ENCODE measurements at regions not wholly inside any gene's neighbourhood (a gene's known extent, or its start where the extent isn't known, plus 50 kb on each side); places are given as distances from the start of the nearest gene placed in this dataset.

DNA sequence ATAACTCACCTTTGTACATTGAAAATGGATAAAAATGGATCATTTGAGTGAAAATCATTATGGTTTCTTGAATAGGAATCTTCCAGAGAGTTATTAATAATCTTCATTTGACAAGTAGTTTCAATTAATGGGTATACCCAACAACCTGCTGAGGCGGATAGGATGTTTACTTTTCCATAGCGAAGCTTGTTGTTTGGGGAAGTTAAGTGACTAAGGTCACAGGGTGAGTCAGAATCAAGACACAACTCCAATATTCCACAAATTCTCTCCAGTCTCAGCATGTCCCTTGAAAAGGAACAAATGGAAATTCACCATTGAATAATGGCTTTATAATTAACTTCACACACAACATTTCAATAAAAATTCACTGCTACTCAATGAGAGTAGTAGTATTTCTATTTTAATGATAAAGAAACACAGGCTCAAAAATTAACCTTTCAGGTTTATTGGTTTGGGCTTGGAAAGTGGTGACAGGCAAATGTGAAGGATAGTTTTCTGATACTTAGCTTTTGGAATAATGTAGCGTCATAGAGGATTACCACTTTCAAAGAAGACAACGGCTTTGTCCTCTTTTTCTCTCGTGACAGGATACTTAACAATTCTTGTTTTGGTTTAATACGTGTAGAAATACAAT lies 211.3 kb downstream of the GPD2 start:
- H3K4me1 ChIP-seq (ENCODE audit: control insufficient read depth, insufficient read depth, low read length, poor library complexity, severe bottlenecking): no peaks in the 10 kb centered on the region
- H3K4me3 ChIP-seq (ENCODE audit: extremely low read depth, insufficient read depth, low read length, poor library complexity, severe bottlenecking): no peak overlapping the region
- H3K36me3 ChIP-seq (ENCODE audit: control insufficient read depth, insufficient read depth, low read length): no peaks in the 10 kb centered on the region
- H3K9me3 ChIP-seq (ENCODE audit: control insufficient read depth, low read length): no peaks in the 10 kb centered on the region
- 75 to 93% methylated on average over 1 to 4 of the region's 6 CpGs for WGBS, 2 experiments (ENCODE audit: insufficient coverage in 2 of 2)
- no peak overlapping the region for H3K27ac ChIP-seq (ENCODE audit: low read depth, low read length, severe bottlenecking)

DNA sequence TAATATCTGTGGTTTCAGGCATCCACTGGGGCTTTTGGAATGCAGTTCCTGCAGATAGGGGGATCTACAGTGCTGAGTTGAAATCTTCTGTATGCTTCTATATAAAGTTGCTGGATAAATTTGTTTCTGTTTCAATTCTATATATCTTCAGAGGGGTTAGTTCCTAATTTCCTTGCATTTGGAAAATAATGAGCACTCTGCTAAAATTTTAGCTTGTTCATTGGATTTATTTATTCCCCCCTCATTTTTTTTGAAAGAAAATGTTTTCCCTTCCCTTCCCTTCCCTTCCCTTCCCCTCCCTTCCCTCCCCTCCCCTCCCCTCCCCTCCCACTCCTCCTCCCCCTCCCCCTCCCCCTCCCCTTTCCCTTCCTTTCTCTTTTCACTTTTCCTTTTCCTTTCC lies 212.3 kb downstream of the GPD2 start:
- no peaks in the 10 kb centered on the region for H3K9me3 ChIP-seq (ENCODE audit: control insufficient read depth, low read length)
- no peak overlapping the region for H3K27ac ChIP-seq (ENCODE audit: low read depth, low read length, severe bottlenecking)
- no peaks in the 10 kb centered on the region for H3K4me1 ChIP-seq (ENCODE audit: control insufficient read depth, insufficient read depth, low read length, poor library complexity, severe bottlenecking)
- H3K4me3 ChIP-seq (ENCODE audit: extremely low read depth, insufficient read depth, low read length, poor library complexity, severe bottlenecking): no peak overlapping the region
- H3K36me3 ChIP-seq (ENCODE audit: control insufficient read depth, insufficient read depth, low read length): no peaks in the 10 kb centered on the region

GRCh38 chr2:156649596-156649995 lies 213.4 kb downstream of the GPD2 start:
- no peaks in the 10 kb centered on the region for H3K36me3 ChIP-seq (ENCODE audit: control insufficient read depth, insufficient read depth, low read length)
- no peaks in the 10 kb centered on the region for H3K4me1 ChIP-seq (ENCODE audit: control insufficient read depth, insufficient read depth, low read length, poor library complexity, severe bottlenecking)
- H3K4me3 ChIP-seq (ENCODE audit: extremely low read depth, insufficient read depth, low read length, poor library complexity, severe bottlenecking): no peak overlapping the region
- no peak overlapping the region for H3K27ac ChIP-seq (ENCODE audit: low read depth, low read length, severe bottlenecking)
- 100% methylated on average over 1 of the region's 1 CpG; no CpG with 5 or more reads in 1 of the 2 experiments for WGBS, 2 experiments (ENCODE audit: insufficient coverage in 2 of 2)
- no peaks in the 10 kb centered on the region for H3K9me3 ChIP-seq (ENCODE audit: control insufficient read depth, low read length)

DNA sequence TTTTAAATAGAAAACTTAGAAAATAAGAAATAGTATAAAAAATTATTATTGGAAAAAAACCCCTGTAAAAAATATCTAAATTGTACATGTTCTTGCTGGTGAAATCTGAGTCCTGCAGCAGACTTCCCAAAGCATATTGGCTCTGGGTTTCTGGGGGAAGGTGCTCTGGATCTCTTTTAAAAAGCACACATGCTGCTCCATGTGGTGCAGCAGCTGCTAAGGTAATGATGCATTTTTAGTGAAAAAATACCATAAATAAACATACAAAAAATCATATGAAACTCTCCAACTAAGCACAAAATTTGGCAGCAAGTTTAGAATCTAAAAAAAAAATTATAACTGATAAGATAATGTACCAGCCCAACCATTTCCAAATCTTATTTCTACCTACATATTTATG lies 216.5 kb downstream of the GPD2 start:
- Histone ChIP-seq H3K4me3 (ENCODE audit: extremely low read depth, insufficient read depth, low read length, poor library complexity, severe bottlenecking) (no peak overlapping the region), H3K36me3 (ENCODE audit: control insufficient read depth, insufficient read depth, low read length) (no peaks in the 10 kb centered on the region), H3K27ac (ENCODE audit: low read depth, low read length, severe bottlenecking) (no peak overlapping the region), H3K4me1 (ENCODE audit: control insufficient read depth, insufficient read depth, low read length, poor library complexity, severe bottlenecking) (no peaks in the 10 kb centered on the region), H3K9me3 (ENCODE audit: control insufficient read depth, low read length) (no peaks in the 10 kb centered on the region)

GRCh38 chr2:156653675-156654074 lies 217.5 kb downstream of the GPD2 start:
- Histone ChIP-seq H3K4me3 (ENCODE audit: extremely low read depth, insufficient read depth, low read length, poor library complexity, severe bottlenecking) (no peak overlapping the region), H3K36me3 (ENCODE audit: control insufficient read depth, insufficient read depth, low read length) (no peaks in the 10 kb centered on the region), H3K27ac (ENCODE audit: low read depth, low read length, severe bottlenecking) (no peak overlapping the region), H3K4me1 (ENCODE audit: control insufficient read depth, insufficient read depth, low read length, poor library complexity, severe bottlenecking) (no peaks in the 10 kb centered on the region), H3K9me3 (ENCODE audit: control insufficient read depth, low read length) (no peaks in the 10 kb centered on the region)

DNA sequence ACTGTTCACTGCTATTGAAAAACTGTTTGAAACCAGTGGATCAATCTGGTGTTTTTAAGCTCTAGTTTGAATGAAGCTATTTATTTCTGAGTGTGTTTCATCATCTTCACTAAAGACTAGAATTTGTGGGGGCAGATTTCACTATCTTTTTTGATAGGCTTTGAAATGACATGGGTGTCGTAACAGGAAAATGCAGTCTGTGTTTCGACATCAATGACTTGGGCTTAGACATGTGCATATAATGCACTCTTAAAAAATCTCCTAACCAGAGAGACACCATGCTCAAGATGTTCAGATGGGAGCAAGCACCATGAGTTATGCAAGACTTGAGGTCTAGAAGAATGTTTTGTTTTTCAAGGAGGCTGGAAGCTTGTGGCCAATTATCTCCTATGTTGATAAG lies 221.6 kb downstream of the GPD2 start:
- Histone ChIP-seq H3K9me3 (ENCODE audit: control insufficient read depth, low read length) (no peaks in the 10 kb centered on the region), H3K27ac (ENCODE audit: low read depth, low read length, severe bottlenecking) (no peak overlapping the region), H3K36me3 (ENCODE audit: control insufficient read depth, insufficient read depth, low read length) (no peaks in the 10 kb centered on the region), H3K4me1 (ENCODE audit: control insufficient read depth, insufficient read depth, low read length, poor library complexity, severe bottlenecking) (no peaks in the 10 kb centered on the region), H3K4me3 (ENCODE audit: extremely low read depth, insufficient read depth, low read length, poor library complexity, severe bottlenecking) (no peak overlapping the region)
- 100% methylated on average over 1 of the region's 2 CpGs; no CpG with 5 or more reads in 1 of the 2 experiments for WGBS, 2 experiments (ENCODE audit: insufficient coverage in 2 of 2)

DNA sequence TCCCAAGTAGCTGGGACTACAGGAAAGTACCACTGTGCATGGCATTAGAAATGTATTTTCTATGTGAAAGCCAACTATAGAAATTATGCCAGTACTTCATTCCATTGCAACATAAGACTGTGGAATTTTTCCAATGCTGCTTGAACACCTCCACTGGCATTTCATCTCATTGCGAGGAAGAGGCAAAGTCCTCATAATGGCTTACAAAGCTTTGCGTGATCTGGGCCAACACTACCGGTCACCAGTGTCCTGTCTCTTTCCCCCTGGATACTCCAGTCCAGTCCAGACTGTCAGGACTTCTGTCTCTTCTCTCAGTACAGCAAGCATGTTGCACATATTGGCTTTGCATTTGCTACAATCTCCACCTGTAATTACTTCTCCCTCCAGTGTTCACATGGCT lies 223.5 kb downstream of the GPD2 start:
- no peaks in the 10 kb centered on the region for H3K9me3 ChIP-seq (ENCODE audit: control insufficient read depth, low read length)
- 86 to 92% methylated on average over 3 of the region's 3 CpGs for WGBS, 2 experiments (ENCODE audit: insufficient coverage in 2 of 2)
- no peaks in the 10 kb centered on the region for H3K36me3 ChIP-seq (ENCODE audit: control insufficient read depth, insufficient read depth, low read length)
- H3K4me1 ChIP-seq (ENCODE audit: control insufficient read depth, insufficient read depth, low read length, poor library complexity, severe bottlenecking): no peaks in the 10 kb centered on the region
- no peak overlapping the region for H3K4me3 ChIP-seq (ENCODE audit: extremely low read depth, insufficient read depth, low read length, poor library complexity, severe bottlenecking)
- no peak overlapping the region for H3K27ac ChIP-seq (ENCODE audit: low read depth, low read length, severe bottlenecking)

- H3K4me3 ChIP-seq (ENCODE audit: extremely low read depth, insufficient read depth, low read length, poor library complexity, severe bottlenecking): no peak overlapping the region
- WGBS, 2 experiments (ENCODE audit: insufficient coverage in 2 of 2): no CpG with 5 or more reads among the region's 1 CpG
- H3K36me3 ChIP-seq (ENCODE audit: control insufficient read depth, insufficient read depth, low read length): no peaks in the 10 kb centered on the region
- no peak overlapping the region for H3K27ac ChIP-seq (ENCODE audit: low read depth, low read length, severe bottlenecking)
- H3K4me1 ChIP-seq (ENCODE audit: control insufficient read depth, insufficient read depth, low read length, poor library complexity, severe bottlenecking): no peaks in the 10 kb centered on the region
- H3K9me3 ChIP-seq (ENCODE audit: control insufficient read depth, low read length): peaks cover 6% of the 10 kb centered on the region
Observed at GRCh38 chr2:156663757-156664409, 227.7 kb downstream of the GPD2 start.

DNA sequence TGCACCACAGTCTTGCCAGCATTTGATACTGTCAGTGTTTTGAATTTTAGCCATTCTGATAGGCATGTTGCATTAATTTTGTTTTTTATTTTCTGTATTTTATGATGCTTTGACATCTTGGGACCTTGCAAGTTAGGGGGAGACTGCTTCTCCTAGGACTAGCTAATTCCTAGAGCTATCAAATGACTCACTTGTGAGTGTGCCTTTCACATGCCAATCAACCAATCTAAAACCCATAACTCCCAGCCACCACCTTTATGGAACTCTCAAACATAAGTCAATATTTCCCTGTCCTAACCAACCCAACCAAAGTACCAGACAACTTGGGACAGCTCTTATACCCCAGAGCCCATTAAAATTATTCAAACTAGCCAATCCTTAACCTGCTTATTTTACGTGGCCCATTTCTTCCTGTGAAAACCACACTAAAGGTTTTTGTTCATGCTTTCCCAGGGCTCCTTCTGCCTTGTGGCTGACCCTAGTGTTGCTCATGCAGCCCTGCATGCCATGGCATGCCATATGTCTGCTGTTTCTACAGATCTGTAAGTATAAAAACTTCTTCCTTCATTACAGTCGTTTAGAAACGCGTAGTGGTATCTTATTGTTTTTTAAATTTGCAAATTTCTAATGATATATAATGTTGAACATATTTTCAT lies 230.1 kb downstream of the GPD2 start:
- H3K4me1 ChIP-seq (ENCODE audit: control insufficient read depth, insufficient read depth, low read length, poor library complexity, severe bottlenecking): no peaks in the 10 kb centered on the region
- peaks cover 6% of the 10 kb centered on the region for H3K9me3 ChIP-seq (ENCODE audit: control insufficient read depth, low read length)
- H3K36me3 ChIP-seq (ENCODE audit: control insufficient read depth, insufficient read depth, low read length): no peaks in the 10 kb centered on the region
- no peak overlapping the region for H3K4me3 ChIP-seq (ENCODE audit: extremely low read depth, insufficient read depth, low read length, poor library complexity, severe bottlenecking)
- no peak overlapping the region for H3K27ac ChIP-seq (ENCODE audit: low read depth, low read length, severe bottlenecking)
- WGBS, 2 experiments (ENCODE audit: insufficient coverage in 2 of 2): 100% methylated on average over 1 of the region's 4 CpGs

DNA sequence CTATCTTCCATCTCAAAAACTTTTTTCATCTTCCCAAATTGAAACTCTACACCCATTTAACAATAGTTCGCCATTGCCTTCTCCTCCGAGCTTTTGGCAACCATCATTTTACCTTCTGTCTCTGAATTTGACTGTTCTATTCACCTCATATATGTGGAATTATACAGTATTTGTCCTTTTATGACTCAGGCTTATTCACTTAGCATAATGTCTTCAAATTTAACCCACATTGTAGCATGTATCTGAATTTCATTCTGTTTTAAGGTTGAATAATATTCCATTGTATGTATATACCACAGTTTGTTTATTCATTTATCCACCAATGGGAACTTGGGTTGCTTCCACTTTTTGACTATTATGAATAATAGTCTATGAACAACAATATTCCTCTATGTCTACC lies 233.9 kb downstream of the GPD2 start:
- no CpG with 5 or more reads among the region's 2 CpGs for WGBS, 2 experiments (ENCODE audit: insufficient coverage in 2 of 2)
- H3K27ac ChIP-seq (ENCODE audit: low read depth, low read length, severe bottlenecking): no peak overlapping the region

GRCh38 chr2:156671706-156672361 lies 235.7 kb downstream of the GPD2 start:
- WGBS, 2 experiments (ENCODE audit: insufficient coverage in 2 of 2): 40% methylated on average over 1 of the region's 6 CpGs; no CpG with 5 or more reads in 1 of the 2 experiments
- H3K36me3 ChIP-seq (ENCODE audit: control insufficient read depth, insufficient read depth, low read length): no peaks in the 10 kb centered on the region
- no peaks in the 10 kb centered on the region for H3K4me1 ChIP-seq (ENCODE audit: control insufficient read depth, insufficient read depth, low read length, poor library complexity, severe bottlenecking)
- H3K27ac ChIP-seq (ENCODE audit: low read depth, low read length, severe bottlenecking): no peak overlapping the region
- peaks cover 6% of the 10 kb centered on the region for H3K9me3 ChIP-seq (ENCODE audit: control insufficient read depth, low read length)
- no peak overlapping the region for H3K4me3 ChIP-seq (ENCODE audit: extremely low read depth, insufficient read depth, low read length, poor library complexity, severe bottlenecking)

More for the DNA sequence above, 233.9 kb downstream of the GPD2 start:
- Histone ChIP-seq H3K4me1 (ENCODE audit: control insufficient read depth, insufficient read depth, low read length, poor library complexity, severe bottlenecking) (no peaks in the 10 kb centered on the region), H3K36me3 (ENCODE audit: control insufficient read depth, insufficient read depth, low read length) (no peaks in the 10 kb centered on the region), H3K9me3 (ENCODE audit: control insufficient read depth, low read length) (peaks cover 6% of the 10 kb centered on the region), H3K4me3 (ENCODE audit: extremely low read depth, insufficient read depth, low read length, poor library complexity, severe bottlenecking) (no peak overlapping the region)

Data from mesodermal cell (in vitro differentiated cells).